Stomach (tissue), 8 donors: ENCODE measurements at regions not wholly inside any gene's neighbourhood (a gene's known extent, or its start where the extent isn't known, plus 50 kb on each side); places are given as distances from the start of the nearest gene placed in this dataset.

ENCODE experiments used
- DNase-seq, 2 donors: peaks; one replicate each; pipeline versions ENCODE4 v3.0.0 to v3.0.0-alpha.2; 2013 to 2019
- H3K27ac ChIP-seq, 5 donors: fragments of 200-600 bp in 4 of 5; sonication (generic) in 4 of 5; one replicate each; pipeline ENCODE4 v1.5.1; 2013 to 2019; ENCODE audit warnings: mild to moderate bottlenecking in 1 of 5, moderate library complexity in 1 of 5
- H3K27me3 ChIP-seq, 3 donors: fragments of 200-600 bp; sonication (generic); one replicate each; pipeline ENCODE4 v1.5.1; 2017 to 2019; ENCODE audit warnings: mixed run types in 1 of 3
- H3K36me3 ChIP-seq, 4 donors: fragments of 200-600 bp; sonication (generic); 1 replicate in 3 of 4; 2 replicates in 1 of 4; pipeline ENCODE4 v1.5.1; 2016 to 2019
- H3K4me1 ChIP-seq, 4 donors: fragments of 200-600 bp; sonication (generic); one replicate each; pipeline ENCODE4 v1.5.1; 2016 to 2019
- H3K4me3 ChIP-seq, 4 donors: fragments of 200-600 bp; sonication (generic) in 3 of 4; one replicate each; pipeline ENCODE4 v1.5.1; 2016 to 2019; ENCODE audit warnings: mild to moderate bottlenecking in 1 of 4
- H3K9me3 ChIP-seq, 4 donors: fragments of 200-600 bp; sonication (generic); one replicate each; pipeline ENCODE4 v1.5.1; 2016 to 2019
- CTCF ChIP-seq, 7 experiments: fragments of 450-650 bp in 4 of 7; fragments of 200-600 bp in 3 of 7; sonication (generic) in 3 of 7; IDR thresholded peaks; one replicate each; pipeline ENCODE4 v1.5.1; 2016 to 2019; ENCODE audit warnings: antibody characterized with exemption in 7 of 7, control low read depth in 2 of 7, mild to moderate bottlenecking in 1 of 7
- EP300 ChIP-seq: sonication (generic); formaldehyde crosslinking; IDR thresholded peaks from one replicate; pipeline ENCODE4 v1.6.1; 2017; ENCODE audit warnings: antibody characterized with exemption
- POLR2A ChIP-seq, 4 donors: fragments of 450-650 bp; IDR thresholded peaks; one replicate each; pipeline ENCODE4 v1.6.1; 2016; ENCODE audit warnings: antibody characterized with exemption in 4 of 4, control low read depth in 2 of 4, mild to moderate bottlenecking in 1 of 4, moderate library complexity in 1 of 4
- POLR2AphosphoS5 ChIP-seq, 3 donors: sonication (generic); formaldehyde crosslinking; IDR thresholded peaks; one replicate each; pipeline ENCODE4 v1.6.1; 2016; ENCODE audit warnings: antibody characterized with exemption in 3 of 3
- WGBS, 5 donors: extraction: QIAGEN DNeasy Blood & Tissue Kit in 3 of 5; methylation state at CpG; one replicate each; pipeline versions ENCODE4 v1.1.5 to v1.1.7; 2013 to 2018; 5-methylcytosine and 5-hydroxymethylcytosine counted together
- intact Hi-C: fragments of 100-400 bp; cut with DNase I; formaldehyde crosslinking; loops from one replicate; pipeline ENCODE4 v1.15.1; 2023; ENCODE audit warnings: low total_unique reads
- donor health status: healthy with polysubstance abuse.
- donor health status: Bipolar disorder and iron deficiency.
- donor health status: healthy.

GRCh38 chr1:90305577-90305976 is 310.7 kb downstream of the ZNF326 start:
- Histone ChIP-seq H3K27me3 (no peaks in the 10 kb centered on the region), H3K9me3 (peaks cover 0 to 11% (median 2%) of the 10 kb centered on the region in 4 donors), H3K36me3 (no peaks in the 10 kb centered on the region), H3K27ac (no peak overlapping the region), H3K4me3 (no peak overlapping the region), H3K4me1 (no peaks in the 10 kb centered on the region)
- TF ChIP-seq CTCF (IDR thresholded peaks at IDR 0.05) (no peak), EP300 (no peak), POLR2A (IDR thresholded peaks at IDR 0.05) (no peak), POLR2AphosphoS5 (IDR thresholded peaks at IDR 0.05) (no peak)
- DNase-seq, result no peak
- intact Hi-C loops, result no loop called here

- WGBS, 5 donors, result 79 to 84% (median 81%) methylated on average over 5 of the region's 5 CpGs
- intact Hi-C loops, result no loop called here
These were observed 301.4 kb downstream of the ZNF326 start for GRCh38 chr1:90296327-90296726.

GRCh38 chr1:90295534-90295933 is 300.6 kb downstream of the ZNF326 start:
- no peak overlapping the region for H3K4me3 ChIP-seq

More at GRCh38 chr1:90296327-90296726, 301.4 kb downstream of the ZNF326 start:
- Histone ChIP-seq H3K9me3 (no peaks in the 10 kb centered on the region), H3K27me3 (no peaks in the 10 kb centered on the region), H3K4me1 (no peaks in the 10 kb centered on the region), H3K27ac (no peak overlapping the region), H3K36me3 (no peaks in the 10 kb centered on the region), H3K4me3 (no peak overlapping the region)
- TF ChIP-seq CTCF (IDR thresholded peaks at IDR 0.05) (no peak), POLR2AphosphoS5 (IDR thresholded peaks at IDR 0.05) (no peak), EP300 (no peak), POLR2A (IDR thresholded peaks at IDR 0.05) (no peak)
- DNase-seq, result no peak

GRCh38 chr1:90291431-90292216 is 296.7 kb downstream of the ZNF326 start:
- Histone ChIP-seq H3K9me3 (no peaks in the 10 kb centered on the region), H3K36me3 (no peaks in the 10 kb centered on the region), H3K4me1 (no peaks in the 10 kb centered on the region), H3K27ac (no peak overlapping the region), H3K4me3 (no peak overlapping the region), H3K27me3 (no peaks in the 10 kb centered on the region)
- 75 to 83% (median 78%) methylated on average over 3 of the region's 3 CpGs for WGBS, 5 donors
- intact Hi-C loops, result no loop called here
- no peak for DNase-seq
- TF ChIP-seq POLR2AphosphoS5 (IDR thresholded peaks at IDR 0.05), result no peak
- no peak for TF ChIP-seq EP300
- TF ChIP-seq POLR2A (IDR thresholded peaks at IDR 0.05), result no peak
- TF ChIP-seq CTCF (IDR thresholded peaks at IDR 0.05), result no peak

More at GRCh38 chr1:90295534-90295933, 300.6 kb downstream of the ZNF326 start:
- no peak for DNase-seq
- Histone ChIP-seq H3K36me3 (no peaks in the 10 kb centered on the region), H3K4me1 (no peaks in the 10 kb centered on the region), H3K27ac (no peak overlapping the region), H3K9me3 (no peaks in the 10 kb centered on the region), H3K27me3 (no peaks in the 10 kb centered on the region)
- WGBS, 5 donors, result 59 to 80% (median 80%) methylated on average over 2 of the region's 2 CpGs
- no peak for TF ChIP-seq EP300
- no peak for TF ChIP-seq POLR2A (IDR thresholded peaks at IDR 0.05)
- no peak for TF ChIP-seq CTCF (IDR thresholded peaks at IDR 0.05)
- intact Hi-C loops, result no loop called here
